D721Med (cell line): ENCODE measurements at regions not wholly inside any gene's neighbourhood (a gene's known extent, or its start where the extent isn't known, plus 50 kb on each side); places are given as distances from the start of the nearest gene placed in this dataset.

Experiments used
- DNase-seq: peaks from one replicate; pipeline ENCODE4 v3.0.0; 2011; ENCODE audit warnings: low spot score; ENCODE audit not compliant: insufficient read length
- FAIRE-seq: peaks from 2 replicates; lab custom pipeline; 2011; peaks lifted over from hg19 to GRCh38; lab: Jason Lieb, UNC
- TF ChIP-seq, protein P1 (sequence below): IDR thresholded peaks from 2 replicates; pipeline ENCODE4 v1.5.1; 2012; ENCODE audit warnings: mild to moderate bottlenecking, control low read depth; ENCODE audit not compliant: insufficient read depth; ENCODE audit errors: missing control alignments

DNA sequence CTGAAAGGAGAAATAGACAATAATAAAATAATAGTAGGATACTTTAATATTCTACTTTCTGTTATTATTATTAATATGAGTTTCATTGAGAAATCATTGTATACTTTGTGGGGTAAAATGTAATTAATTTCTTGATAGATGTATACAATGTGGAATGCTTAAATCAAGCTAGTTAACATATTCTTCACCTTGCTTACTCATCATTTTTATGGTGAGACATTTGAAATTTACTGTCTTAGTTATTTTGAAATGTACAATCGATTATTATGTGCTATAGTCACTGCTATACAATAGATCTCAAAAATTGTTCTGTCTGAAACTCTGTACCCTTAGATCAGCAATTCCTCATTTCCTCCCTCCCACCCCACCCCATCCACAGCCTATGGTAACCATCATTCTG lies 720.3 kb downstream of the RNF144B start:
- no peak for FAIRE-seq
- TF ChIP-seq, protein P1, sequence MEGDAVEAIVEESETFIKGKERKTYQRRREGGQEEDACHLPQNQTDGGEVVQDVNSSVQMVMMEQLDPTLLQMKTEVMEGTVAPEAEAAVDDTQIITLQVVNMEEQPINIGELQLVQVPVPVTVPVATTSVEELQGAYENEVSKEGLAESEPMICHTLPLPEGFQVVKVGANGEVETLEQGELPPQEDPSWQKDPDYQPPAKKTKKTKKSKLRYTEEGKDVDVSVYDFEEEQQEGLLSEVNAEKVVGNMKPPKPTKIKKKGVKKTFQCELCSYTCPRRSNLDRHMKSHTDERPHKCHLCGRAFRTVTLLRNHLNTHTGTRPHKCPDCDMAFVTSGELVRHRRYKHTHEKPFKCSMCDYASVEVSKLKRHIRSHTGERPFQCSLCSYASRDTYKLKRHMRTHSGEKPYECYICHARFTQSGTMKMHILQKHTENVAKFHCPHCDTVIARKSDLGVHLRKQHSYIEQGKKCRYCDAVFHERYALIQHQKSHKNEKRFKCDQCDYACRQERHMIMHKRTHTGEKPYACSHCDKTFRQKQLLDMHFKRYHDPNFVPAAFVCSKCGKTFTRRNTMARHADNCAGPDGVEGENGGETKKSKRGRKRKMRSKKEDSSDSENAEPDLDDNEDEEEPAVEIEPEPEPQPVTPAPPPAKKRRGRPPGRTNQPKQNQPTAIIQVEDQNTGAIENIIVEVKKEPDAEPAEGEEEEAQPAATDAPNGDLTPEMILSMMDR, result no peak
- no peak for DNase-seq

DNA sequence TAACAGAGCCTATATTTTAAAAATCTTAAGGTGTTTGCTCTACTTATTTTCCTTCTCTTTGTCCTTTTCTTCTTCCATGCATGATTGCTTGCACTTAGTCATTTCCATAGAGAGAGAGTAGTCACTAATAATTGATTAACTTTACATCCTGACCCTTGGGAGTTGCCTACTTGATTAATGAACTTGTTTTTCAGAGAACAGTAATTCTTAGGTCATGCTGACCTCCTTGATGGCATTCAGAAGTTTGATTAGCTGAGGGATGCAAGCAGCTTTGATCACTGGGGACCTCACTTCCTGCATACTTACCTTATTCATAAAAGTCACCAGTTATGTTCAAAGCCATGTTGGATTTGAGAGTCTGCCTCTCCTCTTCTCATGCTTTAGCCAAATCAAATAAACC lies 715.6 kb upstream of the ID4 start:
- no peak for DNase-seq
- TF ChIP-seq, protein P1, result no peak
- no peak for FAIRE-seq

DNA sequence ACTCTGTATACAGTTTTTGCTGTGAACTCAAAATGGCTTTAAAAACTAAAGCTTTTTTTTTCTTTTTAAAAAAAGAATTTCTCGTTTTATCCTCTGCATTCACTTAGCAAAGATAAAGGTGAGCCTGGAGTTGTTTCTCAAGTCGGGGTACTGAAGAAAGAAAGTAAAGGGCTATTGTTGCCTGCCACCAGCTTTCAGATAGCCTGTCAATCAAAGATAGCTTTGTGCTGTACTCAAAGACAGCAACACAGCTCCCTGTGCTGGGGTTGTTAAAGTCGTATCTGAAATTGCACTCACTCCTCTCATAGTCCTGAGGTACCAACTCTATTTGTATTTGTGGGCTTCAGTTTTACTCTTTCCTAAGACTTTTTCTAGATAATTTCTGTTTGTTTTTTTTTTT lies 710.1 kb upstream of the ID4 start:
- FAIRE-seq (no peak), DNase-seq (no peak)
- TF ChIP-seq, protein P1, result no peak

DNA sequence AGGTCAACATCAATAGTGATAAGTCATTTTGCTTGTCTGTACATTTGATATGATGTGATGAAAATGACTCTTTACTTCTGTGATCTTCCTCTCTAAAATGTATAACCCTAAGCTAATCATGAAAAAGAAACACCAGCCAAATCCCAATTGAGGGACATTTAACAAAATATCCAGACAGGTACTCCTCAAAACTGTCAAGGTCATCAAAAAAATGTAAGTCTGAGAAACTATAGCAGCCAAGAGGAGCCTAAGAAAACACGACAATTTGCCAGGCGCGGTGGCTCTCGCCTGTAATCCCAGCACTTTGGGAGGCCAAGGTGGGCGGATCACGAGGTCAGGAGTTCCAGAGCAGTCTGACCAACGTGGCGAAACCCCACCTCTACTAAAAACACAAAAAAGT lies 708.5 kb upstream of the ID4 start:
- FAIRE-seq, result no peak
- no peak for DNase-seq
- TF ChIP-seq, protein P1, result no peak

DNA sequence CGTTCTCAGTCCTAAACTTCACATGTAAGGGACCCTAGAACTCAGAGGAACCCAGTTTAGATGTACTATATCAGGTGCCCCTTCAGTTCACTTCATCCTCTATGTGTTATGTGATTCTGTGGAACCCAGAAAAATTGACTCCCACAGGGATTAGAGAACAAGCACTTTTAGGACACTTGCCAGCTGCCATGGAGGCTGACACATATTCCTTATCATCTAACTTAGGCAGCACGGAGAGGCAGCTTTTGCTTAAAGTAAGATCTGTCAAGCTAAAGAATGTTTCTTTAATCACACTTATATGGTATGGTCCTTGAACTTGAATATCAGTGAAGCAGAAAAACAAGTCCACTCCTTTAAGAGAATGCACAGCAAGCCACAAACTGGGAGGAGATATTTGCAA lies 701.5 kb upstream of the ID4 start:
- no peak for FAIRE-seq
- no peak for DNase-seq
- TF ChIP-seq, protein P1, result no peak

DNA sequence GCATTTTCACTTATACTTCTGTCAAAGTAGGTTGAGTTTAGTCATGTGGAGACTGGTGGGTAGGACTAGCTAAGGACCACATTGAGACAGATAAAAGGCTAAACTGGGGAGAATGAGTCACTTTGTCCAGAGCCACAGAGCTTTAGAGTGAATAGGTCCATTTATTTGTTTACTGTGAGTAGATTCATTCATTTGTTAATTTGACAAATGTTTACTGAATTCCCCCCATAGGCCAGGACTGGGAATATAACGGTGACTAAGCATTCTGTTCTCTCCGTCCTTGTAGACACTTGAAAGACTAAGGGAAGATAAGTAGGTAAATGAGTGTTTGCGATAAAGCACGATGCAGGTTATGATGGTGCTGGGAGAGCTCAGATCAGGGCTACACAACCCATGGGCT lies 699.7 kb upstream of the ID4 start:
- FAIRE-seq (no peak), DNase-seq (no peak)
- TF ChIP-seq, protein P1, result no peak

DNA sequence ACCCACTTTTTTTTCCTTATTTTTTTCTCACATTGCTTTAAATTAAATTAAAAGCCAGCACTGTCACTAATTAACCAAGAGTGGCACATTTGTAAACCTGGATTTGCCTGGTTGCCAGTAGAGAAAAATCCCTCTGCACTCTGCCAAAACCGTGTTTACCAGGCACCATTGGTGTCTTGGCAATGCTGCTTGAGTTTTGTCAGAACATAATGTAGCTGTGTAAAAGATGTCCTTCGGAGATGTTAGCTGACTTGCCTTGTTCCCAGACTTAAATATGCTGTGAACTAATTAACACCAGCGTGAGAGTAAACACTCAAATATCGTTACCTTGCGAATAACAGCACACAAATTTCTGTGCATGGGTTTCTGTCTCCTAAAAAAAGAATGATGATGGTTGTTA lies 694.9 kb upstream of the ID4 start:
- TF ChIP-seq, protein P1, result no peak
- FAIRE-seq, result no peak
- DNase-seq, result no peak
